Gastroesophageal sphincter (tissue), 4 donors: ENCODE measurements at regions not wholly inside any gene's neighbourhood (a gene's known extent, or its start where the extent isn't known, plus 50 kb on each side); places are given as distances from the start of the nearest gene placed in this dataset.

Experiments
- ATAC-seq: fragments of 150-250 bp; one replicate; pipeline ENCODE4 v1.9.1; 2016; ENCODE audit warnings: mild to moderate bottlenecking, moderate library complexity
- H3K27ac ChIP-seq, 4 donors: fragments of 200-600 bp; sonication (generic) in 3 of 4; 1 replicate in 3 of 4; 2 replicates in 1 of 4; pipeline ENCODE4 v1.5.1; 2016 to 2019
- H3K27me3 ChIP-seq: fragments of 200-600 bp; sonication (generic); one replicate; pipeline ENCODE4 v1.5.1; 2019
- H3K36me3 ChIP-seq, 2 donors: fragments of 200-600 bp; sonication (generic); one replicate each; pipeline ENCODE4 v1.5.1; 2019; ENCODE audit warnings: control low read depth in 1 of 2
- H3K4me1 ChIP-seq, 3 donors: fragments of 200-600 bp; sonication (generic); 1 replicate in 2 of 3; 2 replicates in 1 of 3; pipeline ENCODE4 v1.5.1; 2016 to 2019; ENCODE audit warnings: control low read depth in 2 of 3
- H3K4me3 ChIP-seq, 2 donors: fragments of 200-600 bp; sonication (generic); one replicate each; pipeline ENCODE4 v1.5.1; 2019; ENCODE audit warnings: mild to moderate bottlenecking in 1 of 2, moderate library complexity in 1 of 2
- H3K9me3 ChIP-seq, 3 donors: fragments of 200-600 bp; sonication (generic); one replicate each; pipeline ENCODE4 v1.5.1; 2017 to 2019; ENCODE audit warnings: control low read depth in 2 of 3
- EP300 ChIP-seq: sonication (generic); formaldehyde crosslinking; IDR thresholded peaks from one replicate; pipeline ENCODE4 v1.6.1; 2017; ENCODE audit warnings: antibody characterized with exemption, mild to moderate bottlenecking
- POLR2A ChIP-seq, 2 donors: fragments of 450-650 bp; IDR thresholded peaks; one replicate each; pipeline ENCODE4 v1.6.1; 2017; ENCODE audit warnings: antibody characterized with exemption in 2 of 2, mild to moderate bottlenecking in 2 of 2, moderate library complexity in 1 of 2
- POLR2AphosphoS5 ChIP-seq: sonication (generic); formaldehyde crosslinking; IDR thresholded peaks from one replicate; pipeline ENCODE4 v1.6.1; 2017; ENCODE audit warnings: antibody characterized with exemption
- WGBS, 2 donors: methylation state at CpG; one replicate each; pipeline ENCODE4 v1.1.5; 2018; ENCODE audit warnings: low coverage in 1 of 2; 5-methylcytosine and 5-hydroxymethylcytosine counted together
- TF ChIP-seq, protein P1 (sequence below), 4 experiments: fragments of 200-600 bp in 2 of 4; fragments of 450-650 bp in 2 of 4; sonication (generic) in 1 of 4; IDR thresholded peaks; one replicate each; pipeline ENCODE4 v1.5.1; 2017 to 2019; ENCODE audit warnings: antibody characterized with exemption in 4 of 4, mild to moderate bottlenecking in 2 of 4, moderate library complexity in 2 of 4

DNA sequence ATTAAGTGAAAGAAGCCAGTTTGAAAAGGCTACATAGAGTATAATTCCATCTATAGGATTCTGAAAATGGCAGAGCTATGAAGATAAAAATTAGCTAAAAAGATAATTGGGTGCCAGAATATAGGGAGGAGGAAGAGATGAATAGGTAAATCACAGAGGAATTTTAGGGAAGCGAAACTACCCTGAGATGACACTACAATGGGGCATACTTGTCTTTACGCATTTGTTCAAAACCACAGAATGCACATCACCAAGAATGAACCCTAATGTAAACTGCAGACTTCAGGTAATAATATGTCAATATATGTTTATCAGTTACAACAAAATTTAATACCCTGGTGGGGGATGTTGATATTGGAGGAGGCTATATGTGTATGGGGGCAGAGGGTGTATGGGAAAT is 1342.9 kb downstream of the ADGRL3 start:
- ATAC-seq, result no peak
- Histone ChIP-seq H3K4me1 (no peaks in the 10 kb centered on the region), H3K4me3 (no peak overlapping the region), H3K27ac (no peak overlapping the region), H3K36me3 (no peaks in the 10 kb centered on the region), H3K27me3 (no peaks in the 10 kb centered on the region), H3K9me3 (peaks cover 0 to 15% (median 0%) of the 10 kb centered on the region in 3 donors)
- whole genome bisulfite sequencing, 2 donors, result 92 to 100% methylated on average over 2 of the region's 2 CpGs
- TF ChIP-seq EP300 (no peak), POLR2AphosphoS5 (no peak), POLR2A (IDR thresholded peaks at IDR 0.05) (no peak)
- TF ChIP-seq, protein P1, sequence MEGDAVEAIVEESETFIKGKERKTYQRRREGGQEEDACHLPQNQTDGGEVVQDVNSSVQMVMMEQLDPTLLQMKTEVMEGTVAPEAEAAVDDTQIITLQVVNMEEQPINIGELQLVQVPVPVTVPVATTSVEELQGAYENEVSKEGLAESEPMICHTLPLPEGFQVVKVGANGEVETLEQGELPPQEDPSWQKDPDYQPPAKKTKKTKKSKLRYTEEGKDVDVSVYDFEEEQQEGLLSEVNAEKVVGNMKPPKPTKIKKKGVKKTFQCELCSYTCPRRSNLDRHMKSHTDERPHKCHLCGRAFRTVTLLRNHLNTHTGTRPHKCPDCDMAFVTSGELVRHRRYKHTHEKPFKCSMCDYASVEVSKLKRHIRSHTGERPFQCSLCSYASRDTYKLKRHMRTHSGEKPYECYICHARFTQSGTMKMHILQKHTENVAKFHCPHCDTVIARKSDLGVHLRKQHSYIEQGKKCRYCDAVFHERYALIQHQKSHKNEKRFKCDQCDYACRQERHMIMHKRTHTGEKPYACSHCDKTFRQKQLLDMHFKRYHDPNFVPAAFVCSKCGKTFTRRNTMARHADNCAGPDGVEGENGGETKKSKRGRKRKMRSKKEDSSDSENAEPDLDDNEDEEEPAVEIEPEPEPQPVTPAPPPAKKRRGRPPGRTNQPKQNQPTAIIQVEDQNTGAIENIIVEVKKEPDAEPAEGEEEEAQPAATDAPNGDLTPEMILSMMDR (IDR thresholded peaks at IDR 0.05), result no peak

DNA sequence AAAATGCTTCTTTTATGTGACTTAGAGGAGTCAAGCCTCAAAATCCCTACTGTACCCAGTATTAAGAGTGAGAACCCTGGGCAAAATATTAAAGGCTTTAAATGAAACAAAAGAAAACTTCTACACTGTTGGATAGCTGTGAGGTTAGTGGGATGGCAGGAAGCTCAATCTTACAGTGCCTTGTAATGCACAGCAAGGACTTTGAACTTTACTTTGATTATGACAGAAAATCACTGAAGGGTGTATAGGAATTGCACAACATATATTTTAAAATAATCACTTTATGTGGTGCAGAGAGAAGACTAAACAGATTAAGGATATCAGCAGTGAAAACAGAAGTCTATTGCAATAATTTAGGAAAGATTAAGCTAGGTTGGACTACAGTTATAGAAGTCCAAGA is 1333.4 kb downstream of the ADGRL3 start:
- TF ChIP-seq EP300, result no peak
- TF ChIP-seq POLR2AphosphoS5, result no peak
- TF ChIP-seq, protein P1 (IDR thresholded peaks at IDR 0.05), result no peak
- no peak for TF ChIP-seq POLR2A (IDR thresholded peaks at IDR 0.05)
- H3K9me3 ChIP-seq, result peaks cover 0 to 8% (median 0%) of the 10 kb centered on the region in 3 donors
- H3K27ac ChIP-seq, result no peak overlapping the region
- no peaks in the 10 kb centered on the region for H3K27me3 ChIP-seq
- no peak overlapping the region for H3K4me3 ChIP-seq
- no peaks in the 10 kb centered on the region for H3K36me3 ChIP-seq
- no peaks in the 10 kb centered on the region for H3K4me1 ChIP-seq
- no peak for ATAC-seq

DNA sequence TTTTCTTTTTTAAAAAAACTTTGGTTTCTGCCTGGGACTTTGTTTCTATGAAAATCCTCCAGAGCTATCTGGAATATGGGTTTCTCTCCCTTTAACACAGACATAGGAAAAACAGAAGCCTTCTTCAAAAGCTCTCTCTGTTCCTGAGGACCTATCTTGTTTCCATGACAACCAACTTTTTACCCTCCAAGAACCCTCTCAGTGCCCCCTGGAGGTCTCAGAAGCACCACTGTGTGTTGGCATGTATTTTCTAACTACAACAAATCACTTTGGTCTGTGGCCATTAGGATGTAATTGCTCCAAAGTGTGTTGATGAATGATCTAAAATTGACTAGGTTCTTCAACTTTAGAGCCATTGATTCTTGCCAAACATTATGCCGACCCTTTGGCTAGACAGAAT is 1331.6 kb downstream of the ADGRL3 start:
- Histone ChIP-seq H3K4me3 (no peak overlapping the region), H3K9me3 (no peaks in the 10 kb centered on the region), H3K36me3 (no peaks in the 10 kb centered on the region), H3K27ac (no peak overlapping the region), H3K27me3 (no peaks in the 10 kb centered on the region), H3K4me1 (no peaks in the 10 kb centered on the region)
- no peak for TF ChIP-seq POLR2A (IDR thresholded peaks at IDR 0.05)
- no peak for TF ChIP-seq EP300
- TF ChIP-seq POLR2AphosphoS5, result no peak
- TF ChIP-seq, protein P1 (IDR thresholded peaks at IDR 0.05), result no peak
- ATAC-seq, result no peak
- whole genome bisulfite sequencing, 2 donors, result 67% methylated on average over 1 of the region's 1 CpG; no CpG with 5 or more reads in 1 of the 2 donors

DNA sequence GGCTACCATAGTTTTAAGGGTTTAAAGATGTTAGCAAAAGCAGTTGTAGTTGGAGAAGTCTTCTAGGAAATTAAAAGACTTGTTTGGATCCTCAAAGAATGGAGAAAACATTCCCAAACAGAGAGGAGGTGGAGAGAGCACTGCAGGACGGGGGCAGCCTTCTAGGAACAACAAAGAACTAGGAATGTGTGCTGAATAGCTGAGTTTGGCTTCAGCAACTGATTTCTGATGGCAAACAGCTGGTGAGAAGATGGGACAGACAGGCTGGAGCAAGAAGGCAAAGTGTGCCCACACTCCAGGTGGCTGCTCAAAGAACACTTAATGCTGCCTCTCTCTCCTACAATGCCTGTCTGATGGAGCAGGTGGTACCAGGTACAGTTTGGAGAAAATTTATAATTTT is 1331.1 kb downstream of the ADGRL3 start:
- WGBS, 2 donors, result 0 to 14% methylated on average over 1 of the region's 1 CpG
- TF ChIP-seq, protein P1 (IDR thresholded peaks at IDR 0.05), result no peak
- TF ChIP-seq POLR2A (IDR thresholded peaks at IDR 0.05) (no peak), POLR2AphosphoS5 (no peak), EP300 (no peak)
- Histone ChIP-seq H3K4me1 (no peaks in the 10 kb centered on the region), H3K4me3 (no peak overlapping the region), H3K9me3 (no peaks in the 10 kb centered on the region), H3K27me3 (no peaks in the 10 kb centered on the region), H3K27ac (no peak overlapping the region), H3K36me3 (no peaks in the 10 kb centered on the region)
- no peak for ATAC-seq

DNA sequence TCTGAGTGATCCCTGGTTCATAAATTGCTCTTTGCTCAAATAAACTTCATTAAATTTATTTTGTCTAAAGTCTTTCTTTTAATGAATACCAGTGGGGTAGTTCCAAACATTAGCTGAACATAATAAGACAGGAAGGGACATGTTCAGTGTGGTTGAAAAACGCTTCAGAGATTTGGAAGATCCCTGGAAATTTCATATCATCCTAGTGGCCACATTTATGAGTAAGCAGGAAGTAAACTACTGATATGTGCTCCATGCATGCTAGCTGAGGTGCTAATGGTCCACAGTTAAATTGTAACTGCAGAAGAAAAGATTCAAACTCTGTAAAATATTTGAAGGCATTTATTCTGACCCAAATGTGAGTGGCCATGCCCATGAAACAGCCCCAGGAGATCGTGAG is 1328.7 kb downstream of the ADGRL3 start:
- WGBS, 2 donors, result 66 to 79% methylated on average over 2 of the region's 2 CpGs

More for the DNA sequence above, 1328.7 kb downstream of the ADGRL3 start:
- H3K27me3 ChIP-seq, result no peaks in the 10 kb centered on the region
- no peak for ATAC-seq
- no peaks in the 10 kb centered on the region for H3K36me3 ChIP-seq
- H3K9me3 ChIP-seq, result no peaks in the 10 kb centered on the region
- H3K4me1 ChIP-seq, result no peaks in the 10 kb centered on the region
- TF ChIP-seq POLR2AphosphoS5 (no peak), EP300 (no peak), POLR2A (IDR thresholded peaks at IDR 0.05) (no peak)
- TF ChIP-seq, protein P1 (IDR thresholded peaks at IDR 0.05), result no peak
- H3K4me3 ChIP-seq, result no peak overlapping the region
- no peak overlapping the region for H3K27ac ChIP-seq
